CD4-positive, alpha-beta T cell treated with Interferon gamma for 1 hour (primary cell): ENCODE measurements at regions not wholly inside any gene's neighbourhood (a gene's known extent, or its start where the extent isn't known, plus 50 kb on each side); places are given as distances from the start of the nearest gene placed in this dataset.

Source experiments
- DNase-seq: peaks from one replicate; pipeline ENCODE4 v3.0.0-alpha.2; 2020

DNA sequence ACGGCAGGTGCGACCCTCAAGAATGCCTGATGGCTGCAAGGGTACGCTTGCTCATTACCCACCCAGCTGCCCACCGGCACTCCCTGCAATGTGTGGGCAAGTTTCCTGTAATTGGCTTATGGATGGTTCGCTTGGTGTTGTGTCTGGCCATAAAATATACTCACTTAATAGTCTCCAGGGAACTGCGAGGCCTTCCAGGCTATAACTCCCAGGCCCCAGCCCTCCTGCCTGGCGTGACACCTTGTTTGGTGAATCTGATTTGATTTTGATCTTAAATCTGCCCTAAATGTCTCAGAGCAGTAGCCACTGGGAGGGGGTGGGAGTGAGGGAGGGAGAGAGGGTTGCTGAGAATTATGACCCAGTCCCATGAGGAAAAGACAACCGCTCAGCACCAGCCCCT lies 572.2 kb downstream of the BUD13 start:
- DNase-seq, result no peak

GRCh38 chr11:116199182-116199581 lies 573.6 kb downstream of the BUD13 start:
- no peak for DNase-seq

GRCh38 chr11:116194156-116194904 lies 578.5 kb downstream of the BUD13 start:
- no peak for DNase-seq

DNA sequence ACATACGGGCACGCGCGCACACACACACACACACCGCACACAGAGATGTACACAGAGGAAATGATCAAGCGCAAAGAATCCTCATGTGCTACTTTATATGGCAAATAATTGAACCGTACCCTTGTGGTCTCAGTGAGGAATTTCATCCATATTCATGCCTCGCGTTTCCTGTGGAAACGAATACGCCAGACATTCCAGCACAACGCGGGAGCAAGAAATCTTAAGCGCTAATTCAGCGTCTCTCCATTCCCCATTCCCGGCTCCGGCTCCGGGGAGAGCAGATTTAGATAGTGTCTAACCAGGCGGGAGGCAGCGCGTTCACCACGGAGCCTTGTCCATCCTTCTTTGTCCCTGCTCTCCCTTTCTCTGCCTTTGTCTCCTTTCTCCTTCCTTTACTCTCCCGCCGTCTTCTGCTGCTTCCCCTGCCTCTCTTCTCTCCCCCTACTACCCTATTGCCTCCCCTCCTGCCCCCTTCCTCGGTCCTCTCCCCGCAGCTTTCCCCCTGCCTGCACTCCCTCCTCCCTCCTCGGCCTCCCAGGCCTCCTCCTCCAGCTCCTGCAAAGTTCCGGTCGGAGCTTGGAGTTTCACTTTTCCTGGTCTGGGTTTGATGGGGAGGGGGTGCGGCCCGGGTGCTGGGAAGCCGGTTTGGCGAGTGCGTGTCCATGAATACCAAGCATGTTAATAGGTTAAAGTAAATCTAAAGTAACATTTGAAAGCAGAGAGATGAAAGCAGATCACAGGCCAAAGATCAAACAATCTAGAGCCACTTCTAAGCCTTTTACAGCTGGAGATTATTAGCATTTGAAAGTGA lies 579.3 kb downstream of the BUD13 start:
- DNase-seq, result no peak

GRCh38 chr11:116192509-116193210 lies 580.1 kb downstream of the BUD13 start:
- no peak for DNase-seq

- DNase-seq, result no peak
Observed at GRCh38 chr11:116190861-116191260, 581.9 kb downstream of the BUD13 start.

DNA sequence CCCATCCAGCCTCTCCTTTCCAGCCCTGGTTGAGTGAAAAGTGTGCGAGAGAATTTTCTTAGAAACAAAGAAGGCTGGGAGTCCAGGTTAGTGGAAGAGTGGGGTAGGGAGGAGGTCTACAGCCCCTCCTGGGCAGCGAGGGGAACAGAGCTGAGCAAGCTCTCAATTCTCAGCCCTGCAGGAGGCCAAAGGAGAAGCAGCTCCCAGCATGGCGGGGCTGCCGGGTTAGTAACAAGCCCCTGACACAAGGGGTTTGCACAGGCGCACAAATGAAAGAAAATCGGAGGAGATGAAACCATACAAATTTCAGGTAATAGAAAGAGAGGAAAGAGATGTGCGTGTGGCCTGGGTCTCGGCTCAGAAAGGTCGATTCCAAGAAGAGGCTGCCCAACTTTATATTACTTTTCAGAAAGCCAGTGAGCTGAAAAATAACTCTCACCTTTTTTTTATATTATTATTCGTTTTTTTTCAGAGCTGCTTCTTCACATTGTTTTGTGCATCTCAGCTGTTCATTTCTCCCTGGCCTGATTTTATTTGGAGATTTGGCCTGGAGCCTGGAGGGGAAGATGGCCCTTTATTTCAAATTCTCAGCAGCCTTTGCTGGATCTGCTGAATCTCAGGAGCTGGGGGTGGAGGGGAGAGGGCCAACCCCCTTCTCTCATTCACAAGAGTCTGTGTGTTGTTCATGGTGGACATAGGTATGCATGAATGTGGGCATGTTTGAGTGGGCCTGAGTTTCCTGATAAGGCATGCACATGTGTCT lies 583.2 kb downstream of the BUD13 start:
- DNase-seq, result no peak

- no peak for DNase-seq
Observed at GRCh38 chr11:116188350-116188749, 584.4 kb downstream of the BUD13 start.

DNA sequence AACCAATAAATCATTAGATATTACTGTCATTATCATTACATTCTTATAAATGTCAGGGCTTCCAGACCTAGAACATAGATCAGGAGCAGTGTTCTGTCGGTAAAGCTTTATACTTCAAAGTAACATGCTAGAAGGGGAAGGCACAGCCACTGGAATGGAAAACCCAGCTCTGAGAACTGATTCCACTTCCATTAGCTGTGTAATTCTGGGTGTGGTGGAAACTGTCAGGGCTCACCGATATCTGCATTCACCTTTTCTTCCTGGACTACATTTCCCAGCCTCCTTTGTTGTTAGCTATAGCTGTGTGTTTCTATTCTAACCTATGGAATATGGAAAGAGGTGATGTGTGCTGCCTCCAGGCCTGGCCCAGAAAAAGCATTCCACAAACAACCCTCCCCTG lies 585.8 kb downstream of the BUD13 start:
- DNase-seq, result no peak

GRCh38 chr11:116185551-116185950 lies 587.2 kb downstream of the BUD13 start:
- no peak for DNase-seq

DNA sequence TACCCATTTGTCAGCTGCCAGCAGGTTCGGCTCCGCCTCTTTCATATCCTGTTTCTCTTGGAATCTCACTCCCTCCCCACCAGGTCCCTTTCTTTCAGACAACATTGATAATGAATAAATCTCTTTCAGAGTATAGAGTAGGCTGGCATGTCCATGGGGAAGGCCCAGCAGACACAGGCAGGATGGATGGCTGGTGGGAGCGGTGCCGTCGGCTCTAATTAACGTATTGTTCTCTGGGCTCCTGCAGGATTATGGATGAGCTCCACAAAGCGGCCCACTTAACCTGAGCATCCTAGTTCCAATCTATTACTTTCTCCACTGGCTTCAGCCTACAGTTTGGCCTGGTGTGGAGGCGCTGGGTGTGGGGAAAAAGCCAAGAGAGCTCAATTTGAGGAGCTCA lies 588.0 kb downstream of the BUD13 start:
- no peak for DNase-seq

DNA sequence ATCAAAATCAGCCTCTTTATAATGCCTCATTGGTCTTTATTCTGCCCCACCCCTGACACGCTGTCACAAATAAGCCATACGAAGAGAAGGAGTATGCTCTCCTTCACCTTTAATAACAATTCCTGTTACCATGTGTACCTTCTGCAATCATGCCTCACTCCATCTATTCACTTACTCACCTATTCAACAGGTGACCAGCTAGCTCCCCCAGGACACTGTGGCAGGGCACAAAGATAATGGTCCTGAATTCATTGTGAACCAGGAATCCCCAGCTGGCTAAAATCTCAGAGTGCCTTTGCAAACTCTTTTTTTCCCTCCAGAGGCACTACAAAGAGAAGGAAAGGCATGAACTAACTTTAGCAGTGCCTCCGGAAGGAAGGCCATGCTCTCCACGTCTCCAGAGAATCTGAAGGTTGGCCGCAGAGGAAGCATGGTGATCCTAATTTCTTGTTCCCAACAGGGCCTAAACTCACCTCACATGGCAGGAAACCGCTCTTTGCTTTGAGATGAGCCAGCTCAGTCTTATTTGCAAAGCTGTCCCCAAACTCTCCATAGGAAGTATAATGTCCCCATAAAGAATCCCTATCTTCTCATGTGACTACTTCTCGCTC lies 590.3 kb downstream of the BUD13 start:
- DNase-seq, result no peak

DNA sequence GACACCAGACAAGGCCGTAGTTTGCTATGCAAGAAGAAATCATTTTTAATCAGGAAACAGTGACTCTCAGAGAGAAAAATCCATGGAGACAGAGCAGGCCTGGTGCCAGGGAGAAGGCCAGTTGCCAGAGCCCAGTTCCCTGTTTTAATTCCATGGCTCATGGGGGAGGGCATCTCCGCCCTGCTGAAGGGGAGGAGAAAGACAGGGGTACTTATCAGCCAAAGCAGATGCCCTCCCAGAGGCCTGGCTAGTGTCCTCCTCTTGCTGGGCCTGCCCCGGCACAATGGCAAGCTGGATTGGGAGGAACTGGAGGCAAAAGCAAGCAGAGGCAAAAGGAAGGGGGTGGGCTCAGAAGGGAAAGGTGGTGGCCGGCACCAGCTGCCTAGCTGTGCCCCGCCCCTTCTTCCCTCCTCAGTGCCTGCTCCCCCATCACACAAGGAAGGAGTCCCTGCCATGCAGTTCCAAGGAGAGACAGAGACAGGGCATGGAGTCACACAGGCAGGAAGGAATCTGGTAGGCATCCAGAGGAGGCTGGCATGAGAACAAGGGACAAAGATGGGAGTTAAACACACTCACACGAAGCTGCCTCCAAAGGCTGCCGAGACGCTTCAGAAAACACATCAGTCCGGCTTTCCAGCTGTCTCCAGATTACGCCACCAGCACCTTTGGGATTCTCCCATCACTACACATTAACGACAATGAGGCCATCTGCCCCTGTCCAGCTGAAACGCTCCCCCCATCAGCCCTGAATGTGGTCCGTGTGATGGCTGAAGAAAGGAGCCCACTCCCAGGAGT lies 591.8 kb downstream of the BUD13 start:
- DNase-seq, result no peak

DNA sequence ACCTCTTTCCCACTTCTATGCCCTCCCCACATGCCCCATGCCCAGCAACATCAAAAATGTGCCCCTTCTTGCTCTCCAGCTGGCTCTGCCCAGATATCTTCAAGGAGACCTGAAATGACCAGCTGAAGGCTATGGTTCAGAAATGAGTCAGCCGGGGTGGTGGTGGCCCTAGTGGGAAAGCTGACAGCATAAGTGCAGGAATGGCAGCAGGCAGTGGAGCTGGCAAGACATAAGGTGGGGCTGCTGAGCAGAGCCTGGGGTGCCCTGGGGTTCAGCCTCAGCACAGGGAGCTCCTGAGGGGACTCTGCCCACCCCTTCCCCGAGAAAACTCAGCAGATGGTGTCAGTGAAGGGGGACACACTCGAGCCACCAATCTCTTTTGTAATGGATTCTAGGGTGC lies 593.4 kb downstream of the BUD13 start:
- DNase-seq, result no peak

DNA sequence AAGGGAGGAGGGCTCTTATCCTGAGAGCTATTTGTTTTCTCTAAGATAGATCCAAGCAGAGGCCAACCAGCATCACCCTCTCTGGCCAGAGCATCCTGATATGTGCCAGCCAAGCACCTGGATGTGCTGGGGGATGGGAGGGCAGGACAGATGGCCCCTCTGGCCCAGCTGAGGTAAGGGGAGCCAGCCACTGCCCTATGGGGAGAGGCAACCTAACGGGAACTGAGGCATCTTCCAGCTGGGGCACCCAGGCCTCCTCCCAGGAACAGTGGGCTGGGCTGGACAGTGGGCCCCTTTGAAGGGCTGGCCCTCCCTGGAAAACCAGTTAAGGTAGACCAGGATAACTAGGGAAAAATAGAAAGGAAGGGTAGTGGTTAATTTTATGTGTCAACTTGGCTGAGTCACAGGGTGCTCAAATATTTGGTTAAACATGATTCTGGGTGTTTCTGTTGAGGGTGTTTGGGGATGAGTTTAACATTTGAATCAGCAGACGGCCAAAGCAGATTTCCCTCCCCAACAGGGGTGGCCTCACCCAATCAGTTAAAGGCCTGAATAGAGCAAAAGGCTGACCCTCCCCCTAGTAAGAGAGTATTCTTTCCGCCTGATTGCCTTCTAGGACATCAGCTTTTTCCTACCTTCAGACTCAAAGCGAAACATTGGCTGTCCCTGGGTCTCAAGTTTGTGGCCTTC lies 595.1 kb downstream of the BUD13 start:
- no peak for DNase-seq

DNA sequence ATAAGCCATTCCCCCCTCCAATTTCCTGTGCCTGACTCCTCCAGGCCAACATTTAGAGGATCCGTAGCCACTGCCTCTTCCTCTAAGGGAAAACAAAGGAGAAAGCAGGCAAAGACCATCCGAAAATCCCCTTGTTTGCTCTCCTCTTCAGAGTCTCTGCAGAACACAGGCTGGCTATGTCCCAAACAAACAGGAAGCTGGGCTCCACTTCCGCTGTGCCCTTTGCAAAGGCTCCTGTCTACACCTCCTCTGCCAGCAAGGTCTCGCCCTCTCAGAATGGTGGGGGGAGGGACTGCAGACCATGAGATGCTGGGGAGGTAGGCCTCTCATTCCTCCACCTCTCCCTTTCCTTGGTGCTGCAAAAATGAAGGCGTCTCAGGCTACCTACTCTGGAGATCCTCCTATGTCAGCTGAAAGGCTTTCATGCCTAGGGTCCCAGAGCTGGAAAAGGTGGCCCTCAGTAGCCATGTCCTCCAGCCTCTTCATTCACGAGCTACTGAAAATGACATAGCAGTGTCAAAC lies 596.2 kb downstream of the BUD13 start:
- no peak for DNase-seq

DNA sequence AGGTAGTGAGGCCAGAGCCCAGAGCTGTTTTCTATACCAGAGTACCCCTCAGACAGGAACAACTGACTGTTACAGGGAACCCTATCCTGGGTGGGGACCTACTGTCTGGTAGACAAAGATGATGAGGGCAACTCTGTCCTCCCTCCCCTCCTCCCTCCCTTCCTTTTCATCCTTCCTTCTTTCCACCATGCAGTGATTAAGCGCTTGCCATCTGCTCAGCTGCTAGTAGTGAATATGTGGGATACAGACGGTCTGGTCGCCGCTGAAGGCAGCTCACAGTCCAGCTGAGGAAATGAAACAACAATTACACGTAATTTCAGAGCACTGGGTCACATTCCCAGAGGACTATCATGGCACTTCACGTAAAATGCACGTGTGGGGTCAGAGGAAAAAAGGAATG lies 597.1 kb downstream of the BUD13 start:
- no peak for DNase-seq

DNA sequence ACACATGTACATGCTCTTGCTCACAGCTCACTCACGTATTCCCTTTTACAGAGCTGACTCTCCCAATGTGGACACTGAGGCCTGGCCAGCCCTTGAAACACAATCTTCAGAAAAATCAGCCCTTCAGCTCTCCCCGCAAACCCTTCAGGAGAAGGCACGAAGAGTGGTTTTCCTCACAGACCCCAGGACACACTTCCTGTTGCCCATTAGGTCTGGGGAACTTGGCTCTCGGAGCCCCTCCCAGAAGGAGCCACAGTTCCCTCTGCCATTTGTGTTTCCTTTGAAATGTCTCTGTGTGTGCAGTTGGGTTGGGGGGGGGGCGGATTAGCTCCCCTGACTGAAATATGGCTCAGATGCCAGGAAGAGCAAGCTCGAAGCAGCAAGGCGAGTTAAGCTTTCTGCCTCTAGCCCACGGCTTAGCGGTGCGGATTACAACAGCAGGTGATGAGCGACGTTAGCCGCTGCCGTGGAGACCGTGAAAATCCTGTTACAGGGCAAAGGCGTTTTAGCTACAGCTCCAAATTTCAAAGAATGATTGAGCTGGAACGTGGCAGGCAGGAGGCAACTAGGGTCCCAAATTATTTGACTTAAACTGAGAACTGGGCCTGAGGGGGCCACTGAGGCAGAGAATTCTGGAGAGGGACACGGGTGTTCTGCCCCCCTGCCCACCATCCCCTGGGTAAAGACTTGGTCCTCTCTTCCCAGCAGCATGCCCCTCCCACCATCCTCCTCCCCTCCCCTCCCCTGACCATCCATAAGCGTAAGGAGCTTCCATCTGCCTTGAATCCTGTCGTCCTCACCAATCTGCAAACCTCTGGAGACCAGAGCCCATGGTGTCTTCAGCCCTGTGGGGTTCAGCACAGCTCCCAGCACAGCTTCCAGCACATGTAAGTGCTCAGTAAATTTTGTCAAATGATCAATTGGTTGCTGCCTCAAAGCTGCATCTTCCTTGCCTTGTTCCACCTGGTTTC lies 598.6 kb downstream of the BUD13 start:
- no peak for DNase-seq

DNA sequence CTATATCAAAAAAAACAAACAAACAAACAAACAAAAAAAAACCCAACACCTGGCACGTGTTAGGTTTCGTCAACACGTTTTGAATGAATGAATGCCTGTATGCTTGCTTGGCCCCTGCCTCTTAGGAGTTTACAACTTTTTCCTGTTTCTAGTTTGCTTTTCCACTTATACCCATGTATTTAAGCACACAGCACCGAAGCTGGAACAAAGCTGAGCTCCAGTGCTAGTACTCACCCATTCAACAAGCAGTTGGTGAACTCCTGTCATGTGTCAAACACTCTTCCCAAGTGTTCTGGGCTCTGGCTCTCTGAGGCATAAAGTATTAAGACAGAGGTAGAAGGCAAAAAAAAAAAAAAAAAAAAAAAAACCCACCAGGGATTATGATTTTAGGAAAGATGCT lies 599.3 kb downstream of the BUD13 start:
- no peak for DNase-seq

DNA sequence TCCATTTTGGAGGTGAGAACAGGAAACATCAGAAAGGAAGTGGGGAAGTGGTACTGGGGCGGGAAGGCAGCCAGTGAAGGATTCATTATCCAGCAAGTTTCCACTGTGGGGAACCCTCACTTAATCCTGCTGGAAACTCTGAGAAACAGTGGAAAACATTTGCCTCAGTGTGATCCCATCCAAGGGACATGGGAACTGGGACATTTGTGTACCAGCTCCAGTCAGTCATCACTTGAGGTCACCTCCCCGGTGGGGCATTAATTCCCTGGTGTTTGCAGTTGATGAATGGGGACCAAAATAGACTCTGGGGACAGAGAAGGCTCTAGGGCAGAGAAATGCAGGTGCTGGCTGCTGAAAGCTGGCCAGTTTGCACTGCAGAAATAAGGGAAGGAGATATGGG lies 599.9 kb downstream of the BUD13 start:
- DNase-seq, result no peak
